NCI-H1092 (cell line): ENCODE measurements at regions not wholly inside any gene's neighbourhood (a gene's known extent, or its start where the extent isn't known, plus 50 kb on each side); places are given as distances from the start of the nearest gene placed in this dataset.

ENCODE experiments used
- DNase-seq: peaks from one replicate; lab custom pipeline; 2025; lab: John Stamatoyannopoulos, UW

- no peak for DNase-seq
Measured at GRCh38 chr16:76906552-76906951, 284.4 kb upstream of the MON1B start.

GRCh38 chr16:76910931-76911330, 280.1 kb upstream of the MON1B start:
- no peak for DNase-seq

DNA sequence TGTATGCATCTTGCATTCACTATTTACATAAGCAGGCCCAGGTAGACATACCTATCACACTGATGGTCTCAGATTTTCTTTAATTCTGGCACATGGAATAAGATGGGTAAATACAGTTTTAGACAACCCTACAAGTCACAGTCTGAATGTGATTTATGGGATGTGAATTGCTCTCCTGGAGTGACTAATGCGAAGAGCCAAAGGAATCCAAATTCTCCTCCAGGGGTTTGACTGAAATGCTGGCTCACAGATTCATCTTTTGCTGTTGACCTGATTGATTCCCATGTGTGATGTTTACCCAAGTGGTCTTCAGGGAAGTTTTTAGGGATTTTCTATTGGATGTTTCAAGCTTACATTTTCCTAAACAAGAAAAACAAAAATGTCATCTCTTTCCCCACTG, 277.9 kb upstream of the MON1B start:
- no peak for DNase-seq

GRCh38 chr16:76926042-76926441, 264.9 kb upstream of the MON1B start:
- DNase-seq = no peak

- DNase-seq = no peak
Measured at GRCh38 chr16:76926595-76926994, 264.4 kb upstream of the MON1B start.

- no peak for DNase-seq
Measured at GRCh38 chr16:76931186-76931585, 259.8 kb upstream of the MON1B start.

- no peak for DNase-seq
Measured at GRCh38 chr16:76932541-76933211, 258.3 kb upstream of the MON1B start.

DNA sequence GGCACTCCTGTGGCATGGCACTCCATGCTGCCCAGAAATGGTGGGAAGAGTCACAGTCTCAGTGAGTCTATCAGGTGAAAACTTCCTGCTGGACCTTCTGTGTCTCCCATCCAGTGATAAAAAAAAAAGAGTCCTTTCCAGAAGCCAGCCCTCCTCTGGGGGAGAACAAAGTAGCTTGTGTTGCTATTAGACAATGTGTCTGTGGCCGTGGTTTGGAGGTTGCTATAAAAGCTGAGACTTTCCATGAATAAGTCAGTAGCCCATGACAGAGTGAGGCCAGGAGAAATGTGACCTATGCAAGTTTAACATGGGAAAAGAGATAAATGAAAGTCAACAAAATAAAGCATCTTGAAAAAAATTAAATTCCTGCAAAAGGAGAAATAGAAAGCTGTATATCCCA, 250.7 kb upstream of the MON1B start:
- no peak for DNase-seq

GRCh38 chr16:76941113-76941512, 249.9 kb upstream of the MON1B start:
- no peak for DNase-seq

- no peak for DNase-seq
Measured at GRCh38 chr16:76942089-76942488, 248.9 kb upstream of the MON1B start.

DNA sequence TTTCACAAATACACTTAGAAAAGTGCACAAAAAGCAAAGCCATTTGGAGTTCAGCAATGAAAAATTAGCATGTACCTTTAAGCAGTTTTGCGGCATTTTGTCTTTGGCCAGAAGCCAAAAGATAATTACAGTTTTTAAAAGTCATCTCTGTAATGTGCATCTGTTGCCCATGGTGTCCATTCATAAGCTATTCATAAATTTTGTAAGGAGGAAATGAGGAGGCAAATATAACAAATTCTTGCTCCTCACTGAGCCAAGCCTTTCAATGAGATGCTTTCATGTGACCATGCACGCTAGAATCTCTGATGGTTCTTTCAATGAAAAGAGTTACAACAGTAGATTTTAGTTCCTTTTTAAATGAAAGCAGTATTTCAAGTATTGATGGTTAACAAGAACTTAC, 247.1 kb upstream of the MON1B start:
- DNase-seq = no peak

DNA sequence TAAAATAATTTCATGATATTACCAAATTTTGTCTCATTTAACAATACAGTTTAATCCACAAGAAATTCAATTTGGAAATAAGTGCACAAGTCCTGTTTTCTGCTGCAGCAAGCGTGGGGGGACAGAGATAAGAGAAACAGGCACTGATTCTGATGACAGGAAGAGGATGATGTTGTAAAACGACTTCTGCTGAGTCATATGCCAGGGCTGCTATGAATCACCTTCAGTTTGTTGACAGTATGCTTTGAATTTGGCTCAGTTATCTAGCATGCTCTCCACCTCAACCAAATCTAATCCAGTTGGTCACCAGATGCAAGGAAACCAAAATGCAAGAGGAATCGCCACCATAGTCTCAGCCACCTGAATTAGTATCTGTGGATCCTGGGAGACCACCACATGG, 244.1 kb upstream of the MON1B start:
- no peak for DNase-seq

GRCh38 chr16:76947749-76948148, 243.2 kb upstream of the MON1B start:
- DNase-seq = no peak

DNA sequence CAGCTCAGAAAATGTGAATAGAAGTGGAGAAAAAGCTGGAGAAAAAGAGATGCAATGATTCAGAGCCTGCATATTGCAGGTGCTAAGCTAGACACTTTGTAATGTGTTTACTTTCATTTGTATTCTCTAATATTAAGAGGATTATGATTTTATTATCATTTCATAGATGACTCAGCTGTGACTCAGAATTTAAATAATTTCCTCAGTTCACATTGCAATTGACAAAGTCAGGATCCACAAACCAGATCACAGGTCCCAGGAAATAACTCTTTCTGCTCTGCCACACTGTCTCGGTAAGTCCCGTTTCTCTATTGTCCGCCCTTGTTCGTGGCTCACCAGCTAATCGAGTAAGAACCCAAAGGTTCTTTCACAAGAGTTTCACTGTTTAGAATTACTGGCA, 235.4 kb upstream of the MON1B start:
- no peak for DNase-seq

GRCh38 chr16:76956394-76956793, 234.6 kb upstream of the MON1B start:
- no peak for DNase-seq

DNA sequence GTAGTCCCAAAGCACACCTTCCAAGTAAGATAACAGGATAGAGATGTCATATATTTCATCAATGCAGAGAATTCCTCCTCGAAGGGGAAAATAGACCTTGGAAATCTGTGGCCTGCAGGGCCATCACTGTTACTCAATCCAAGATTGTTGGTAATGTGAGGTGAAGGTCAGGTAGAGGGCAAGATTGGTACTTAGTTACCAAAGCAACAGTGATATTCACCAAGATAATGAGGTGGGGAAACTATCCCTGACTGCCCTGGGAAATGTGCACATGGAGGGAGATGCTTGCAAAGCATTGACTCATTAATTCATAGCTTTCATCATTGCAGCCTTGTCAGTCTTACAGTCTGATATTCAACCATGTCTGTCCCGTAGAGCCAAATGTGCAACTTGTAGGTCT, 234.1 kb upstream of the MON1B start:
- DNase-seq = no peak

GRCh38 chr16:76959166-76959565, 231.8 kb upstream of the MON1B start:
- DNase-seq = no peak

GRCh38 chr16:76963614-76964315, 227.2 kb upstream of the MON1B start:
- no peak for DNase-seq

DNA sequence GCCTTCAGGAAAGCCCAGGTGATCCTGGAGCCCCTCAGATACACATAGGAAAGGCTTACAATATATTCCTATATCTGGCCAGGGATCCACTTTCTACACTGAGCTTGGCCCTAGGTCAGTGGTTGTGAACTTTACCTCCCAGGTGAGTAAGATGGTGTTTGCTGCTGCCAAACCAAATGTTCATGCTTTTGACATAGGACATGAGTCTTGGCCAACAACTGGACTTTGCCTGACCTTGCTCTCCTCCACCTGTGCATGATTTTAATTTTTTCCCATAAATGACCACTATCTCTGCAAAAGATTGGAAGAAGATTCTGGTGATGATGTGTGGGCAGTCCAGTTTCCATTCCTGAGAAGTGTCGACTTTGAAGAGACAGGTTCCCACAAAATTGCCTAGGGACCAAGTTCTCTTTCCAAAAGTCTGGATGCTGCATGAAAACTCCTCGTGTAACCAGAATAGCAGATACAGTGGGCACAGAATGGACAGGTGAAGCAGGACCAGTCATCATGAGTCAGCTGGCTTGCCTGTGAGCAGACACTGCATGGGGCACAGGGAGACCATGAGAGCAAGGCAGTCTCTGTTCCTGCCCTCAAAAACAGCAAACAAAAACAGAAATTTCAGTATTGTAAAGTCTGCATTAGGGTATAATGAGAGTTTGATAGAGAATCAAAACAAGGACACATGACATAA, 226.4 kb upstream of the MON1B start:
- DNase-seq = no peak

DNA sequence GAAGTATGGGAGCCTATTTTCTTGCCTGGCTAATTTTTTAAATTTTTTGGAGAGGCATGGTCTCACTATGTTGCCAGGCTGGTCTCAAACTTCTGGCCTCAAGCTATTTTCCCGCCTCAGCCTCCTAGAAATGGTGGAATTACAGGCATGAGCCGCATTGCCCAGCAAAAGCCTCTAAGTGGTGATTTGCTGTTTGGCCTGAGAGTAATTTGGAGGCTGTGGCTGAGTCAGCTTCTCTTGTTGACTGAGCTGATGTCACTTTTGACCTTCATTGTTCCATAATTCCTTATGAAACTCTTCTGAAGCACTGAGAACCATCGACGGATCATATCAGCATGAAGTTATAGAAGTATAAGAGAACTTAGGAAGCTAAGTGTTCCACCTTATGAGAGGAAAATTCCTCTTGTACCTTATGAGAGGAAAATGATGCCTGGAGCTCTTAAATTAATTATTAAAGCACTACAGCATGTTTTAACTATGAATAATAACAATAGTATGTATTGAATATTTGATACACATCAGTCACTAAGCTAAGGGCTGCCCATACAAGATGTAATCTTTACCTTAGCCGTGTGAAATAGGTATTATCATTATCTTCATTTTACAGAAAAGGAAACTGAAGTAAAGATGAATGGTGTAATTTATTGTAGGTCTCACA, 220.8 kb upstream of the MON1B start:
- DNase-seq = no peak

- no peak for DNase-seq
Measured at GRCh38 chr16:76970745-76971099, 220.3 kb upstream of the MON1B start.

- DNase-seq = no peak
Measured at GRCh38 chr16:76976101-76976500, 214.9 kb upstream of the MON1B start.

GRCh38 chr16:76976756-76977155, 214.2 kb upstream of the MON1B start:
- no peak for DNase-seq
